Transverse colon (tissue), 4 donors: ENCODE measurements at regions not wholly inside any gene's neighbourhood (a gene's known extent, or its start where the extent isn't known, plus 50 kb on each side); places are given as distances from the start of the nearest gene placed in this dataset.
"Not testable (repeated sequence)": the region's sequence is repeated elsewhere in the genome, so short reads cannot be mapped to it uniquely, and the experiment has no call there.

Source experiments
- DNase-seq: peaks from one replicate; pipeline ENCODE4 v3.0.0-alpha.2; 2019
- H3K27ac ChIP-seq, 4 donors: fragments of 200-600 bp; sonication (generic); 2 replicates each; pipeline ENCODE4 v1.5.1; 2016 to 2018; ENCODE audit warnings: inconsistent platforms in 4 of 4
- H3K27me3 ChIP-seq: fragments of 200-600 bp; sonication (generic); 2 replicates; pipeline ENCODE4 v1.5.1; 2017; ENCODE audit warnings: inconsistent platforms
- H3K36me3 ChIP-seq, 4 donors: fragments of 200-600 bp; sonication (generic); 2 replicates each; pipeline ENCODE4 v1.5.1; 2017 to 2019; ENCODE audit warnings: inconsistent platforms in 4 of 4
- H3K4me1 ChIP-seq, 4 donors: fragments of 200-600 bp; sonication (generic); 2 replicates each; pipeline ENCODE4 v1.5.1; 2017 to 2020; ENCODE audit warnings: inconsistent platforms in 4 of 4
- H3K4me3 ChIP-seq, 4 donors: fragments of 200-600 bp; sonication (generic); 1 replicate in 1 of 4; 2 replicates in 3 of 4; pipeline versions ENCODE4 v1.5.1 to v1.6.1; 2017 to 2019; ENCODE audit warnings: inconsistent platforms in 4 of 4
- H3K9me3 ChIP-seq, 2 donors: fragments of 200-600 bp; sonication (generic); 2 replicates each; pipeline ENCODE4 v1.5.1; 2017 to 2019; ENCODE audit warnings: inconsistent platforms in 2 of 2
- EP300 ChIP-seq: sonication (generic); formaldehyde crosslinking; IDR thresholded peaks from one replicate; pipeline ENCODE4 v1.6.1; 2017; ENCODE audit warnings: antibody characterized with exemption, low read depth
- POLR2A ChIP-seq: fragments of 450-650 bp; IDR thresholded peaks from one replicate; pipeline ENCODE4 v1.6.1; 2016; ENCODE audit warnings: antibody characterized with exemption, mild to moderate bottlenecking, moderate library complexity
- POLR2AphosphoS5 ChIP-seq, 3 donors: sonication (generic); formaldehyde crosslinking; IDR thresholded peaks; one replicate each; pipeline ENCODE4 v1.6.1; 2016; ENCODE audit warnings: antibody characterized with exemption in 3 of 3
- WGBS, 2 donors: methylation state at CpG; one replicate each; pipeline ENCODE4 v1.1.5; 2018; ENCODE audit warnings: low coverage in 1 of 2; 5-methylcytosine and 5-hydroxymethylcytosine counted together
- in situ Hi-C, 4 donors: fragments of 200-750 bp; cut with MboI; loops; one replicate each; pipeline versions ENCODE4 v1.15.0 to v1.15.1; 2017; ENCODE audit warnings: low sequenced_read_pairs in 3 of 4, low pct_ligation_motif_present in 1 of 4, low pct_unique_long_range_greater_than_20kb in 1 of 4
- intact Hi-C: fragments of 100-400 bp; cut with DNase I; formaldehyde crosslinking; loops from one replicate; pipeline ENCODE4 v1.15.1; 2023; ENCODE audit warnings: low total_unique reads
- TF ChIP-seq, protein P1 (sequence below), 5 experiments: fragments of 200-600 bp in 3 of 5; fragments of 450-650 bp in 2 of 5; sonication (generic) in 3 of 5; IDR thresholded peaks; 1 replicate in 2 of 5; 2 replicates in 3 of 5; pipeline ENCODE4 v1.5.1; 2016 to 2017; ENCODE audit warnings: antibody characterized with exemption in 5 of 5, inconsistent platforms in 3 of 5, mild to moderate bottlenecking in 2 of 5, moderate library complexity in 1 of 5

DNA sequence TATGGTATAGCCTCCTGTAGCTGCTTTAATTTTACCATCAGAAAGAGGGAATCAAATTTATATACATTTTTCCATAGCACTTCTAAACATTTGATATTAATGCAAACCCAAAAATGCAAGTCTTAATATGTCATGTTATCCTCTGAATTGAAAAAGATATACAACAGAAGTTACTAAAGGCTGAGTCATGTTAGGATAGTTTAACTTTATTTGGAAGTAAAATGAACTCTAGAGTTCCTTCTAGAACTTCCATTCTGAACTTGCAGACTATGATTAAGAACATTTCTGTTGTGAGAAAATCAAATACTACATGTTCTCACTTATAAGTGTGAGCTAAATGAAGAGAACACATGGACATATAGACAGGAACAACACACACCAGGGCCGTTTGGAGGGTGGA is 317.3 kb upstream of the PRR16 start:
- H3K4me1 ChIP-seq, result no peaks in the 10 kb centered on the region
- peaks cover 6 to 9% of the 10 kb centered on the region in 2 donors for H3K9me3 ChIP-seq
- in situ Hi-C loops, result no loop called here
- no peak for DNase-seq
- 63% methylated on average over 1 of the region's 1 CpG; no CpG with 5 or more reads in 1 of the 2 donors for WGBS, 2 donors
- intact Hi-C loops, result no loop called here
- H3K4me3 ChIP-seq, result no peak overlapping the region
- H3K27me3 ChIP-seq, result no peaks in the 10 kb centered on the region
- H3K36me3 ChIP-seq, result no peaks in the 10 kb centered on the region
- no peak for TF ChIP-seq EP300
- TF ChIP-seq POLR2A, result no peak
- H3K27ac ChIP-seq, result no peak overlapping the region

DNA sequence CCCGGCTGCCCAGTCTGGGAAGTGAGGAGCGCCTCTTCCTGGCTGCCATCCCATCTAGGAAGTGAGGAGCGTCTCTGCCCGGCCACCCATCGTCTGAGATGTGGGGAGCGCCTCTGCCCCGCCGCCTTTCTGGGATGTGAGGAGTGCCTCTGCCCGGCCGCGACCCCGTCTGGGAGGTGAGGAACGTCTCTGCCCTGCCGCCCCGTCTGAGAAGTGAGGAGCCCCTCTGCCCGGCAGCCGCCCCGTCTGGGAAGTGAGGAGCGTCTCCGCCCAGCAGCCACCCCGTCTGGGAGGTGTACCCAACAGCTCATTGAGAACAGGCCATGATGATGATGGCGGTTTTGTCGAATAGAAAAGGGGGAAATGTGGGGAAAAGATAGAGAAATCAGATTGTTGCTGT is 316.2 kb upstream of the PRR16 start:
- H3K27ac ChIP-seq, DNase-seq, in situ Hi-C loops, H3K4me1 ChIP-seq, H3K36me3 ChIP-seq, H3K4me3 ChIP-seq, H3K9me3 ChIP-seq, H3K27me3 ChIP-seq, intact Hi-C loops: not testable (repeated sequence)
- 96% methylated on average over 15 of the region's 23 CpGs; no CpG with 5 or more reads in 1 of the 2 donors for WGBS, 2 donors

DNA sequence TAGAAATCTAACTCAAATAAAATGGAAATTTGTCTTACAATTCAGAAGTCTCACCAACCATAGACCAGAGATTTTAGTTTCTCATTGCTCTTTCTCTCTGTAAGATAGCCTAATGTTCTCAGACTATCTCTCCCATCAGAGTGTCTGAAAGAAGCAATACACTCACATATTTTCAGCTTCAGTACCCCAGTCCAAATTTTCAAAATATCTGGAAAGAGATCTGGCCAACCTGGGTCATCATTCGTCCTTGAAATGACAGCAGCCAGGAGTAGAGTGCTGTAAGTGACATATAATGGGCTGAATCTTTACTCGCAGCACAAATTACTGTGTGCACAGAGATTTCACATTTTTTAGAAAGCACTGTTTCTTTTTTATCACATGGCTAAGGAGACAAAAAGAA is 313.3 kb upstream of the PRR16 start:
- Histone ChIP-seq H3K4me3 (no peak overlapping the region), H3K9me3 (peaks cover 0 to 4% of the 10 kb centered on the region in 2 donors), H3K36me3 (no peaks in the 10 kb centered on the region), H3K4me1 (no peaks in the 10 kb centered on the region), H3K27ac (no peak overlapping the region), H3K27me3 (no peaks in the 10 kb centered on the region)
- in situ Hi-C loops (no loop called here), intact Hi-C loops (no loop called here)
- TF ChIP-seq, protein P1, sequence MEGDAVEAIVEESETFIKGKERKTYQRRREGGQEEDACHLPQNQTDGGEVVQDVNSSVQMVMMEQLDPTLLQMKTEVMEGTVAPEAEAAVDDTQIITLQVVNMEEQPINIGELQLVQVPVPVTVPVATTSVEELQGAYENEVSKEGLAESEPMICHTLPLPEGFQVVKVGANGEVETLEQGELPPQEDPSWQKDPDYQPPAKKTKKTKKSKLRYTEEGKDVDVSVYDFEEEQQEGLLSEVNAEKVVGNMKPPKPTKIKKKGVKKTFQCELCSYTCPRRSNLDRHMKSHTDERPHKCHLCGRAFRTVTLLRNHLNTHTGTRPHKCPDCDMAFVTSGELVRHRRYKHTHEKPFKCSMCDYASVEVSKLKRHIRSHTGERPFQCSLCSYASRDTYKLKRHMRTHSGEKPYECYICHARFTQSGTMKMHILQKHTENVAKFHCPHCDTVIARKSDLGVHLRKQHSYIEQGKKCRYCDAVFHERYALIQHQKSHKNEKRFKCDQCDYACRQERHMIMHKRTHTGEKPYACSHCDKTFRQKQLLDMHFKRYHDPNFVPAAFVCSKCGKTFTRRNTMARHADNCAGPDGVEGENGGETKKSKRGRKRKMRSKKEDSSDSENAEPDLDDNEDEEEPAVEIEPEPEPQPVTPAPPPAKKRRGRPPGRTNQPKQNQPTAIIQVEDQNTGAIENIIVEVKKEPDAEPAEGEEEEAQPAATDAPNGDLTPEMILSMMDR (IDR thresholded peaks at IDR 0.05), result no peak
- TF ChIP-seq EP300 (no peak), POLR2AphosphoS5 (IDR thresholded peaks at IDR 0.05) (no peak), POLR2A (no peak)
- 63 to 70% methylated on average over 2 of the region's 2 CpGs for WGBS, 2 donors
- DNase-seq, result no peak

DNA sequence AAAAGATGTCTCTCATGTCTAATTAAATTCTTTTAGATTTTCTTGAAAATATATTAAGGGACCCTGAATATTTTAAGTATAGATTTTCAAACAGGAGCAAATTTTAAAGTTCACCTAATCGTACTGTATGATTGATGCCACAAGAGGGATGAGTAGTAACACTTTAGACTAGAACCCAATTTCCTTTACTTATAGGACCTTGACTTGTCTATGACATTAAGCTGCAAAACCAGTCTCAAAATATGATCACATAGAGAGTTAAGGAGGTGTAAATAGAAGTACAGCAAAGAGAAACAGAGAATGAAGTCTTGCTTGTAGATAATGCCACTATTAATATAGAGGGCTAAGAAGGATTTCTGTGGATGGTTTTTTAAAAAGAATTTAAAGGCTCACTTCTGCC is 312.9 kb upstream of the PRR16 start:
- no peak for DNase-seq
- Histone ChIP-seq H3K4me3 (no peak overlapping the region), H3K27me3 (no peaks in the 10 kb centered on the region), H3K4me1 (no peaks in the 10 kb centered on the region), H3K9me3 (peaks cover 0 to under 1% of the 10 kb centered on the region in 2 donors), H3K27ac (no peak overlapping the region), H3K36me3 (no peaks in the 10 kb centered on the region)
- 80 to 100% methylated on average over 1 of the region's 1 CpG for WGBS, 2 donors
- intact Hi-C loops (no loop called here), in situ Hi-C loops (no loop called here)
- no peak for TF ChIP-seq EP300
- no peak for TF ChIP-seq POLR2A
- TF ChIP-seq POLR2AphosphoS5 (IDR thresholded peaks at IDR 0.05), result no peak
- TF ChIP-seq, protein P1 (IDR thresholded peaks at IDR 0.05), result no peak

DNA sequence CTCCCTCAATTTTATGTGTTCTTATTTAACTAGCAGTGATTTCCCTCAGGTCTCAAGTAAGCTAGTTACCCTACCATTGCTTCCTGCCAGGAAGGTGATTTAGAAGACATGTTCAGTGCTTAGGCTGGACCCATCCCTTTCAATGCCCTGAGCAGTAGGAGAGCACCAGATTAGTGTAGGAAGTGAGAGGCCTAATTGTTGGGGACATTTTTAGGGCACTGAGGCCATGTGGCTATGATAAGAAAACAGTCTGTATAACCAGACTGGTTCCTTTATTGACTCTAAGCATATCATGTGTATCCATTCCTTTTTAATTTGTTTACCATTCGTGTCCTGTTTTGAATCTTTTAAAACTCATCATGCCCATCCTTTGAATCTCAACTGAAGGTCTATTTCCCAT is 312.3 kb upstream of the PRR16 start:
- intact Hi-C loops (no loop called here), in situ Hi-C loops (no loop called here)
- 67 to 70% methylated on average over 1 of the region's 1 CpG for WGBS, 2 donors
- TF ChIP-seq, protein P1 (IDR thresholded peaks at IDR 0.05), result no peak
- TF ChIP-seq POLR2A (no peak), EP300 (no peak), POLR2AphosphoS5 (IDR thresholded peaks at IDR 0.05) (no peak)
- no peak overlapping the region for H3K27ac ChIP-seq
- DNase-seq, result no peak
- H3K4me3 ChIP-seq, result no peak overlapping the region
- no peaks in the 10 kb centered on the region for H3K9me3 ChIP-seq
- no peaks in the 10 kb centered on the region for H3K4me1 ChIP-seq
- H3K27me3 ChIP-seq, result no peaks in the 10 kb centered on the region
- no peaks in the 10 kb centered on the region for H3K36me3 ChIP-seq
